ENCODE measurements at regions not wholly inside any gene's neighbourhood (a gene's known extent, or its start where the extent isn't known, plus 50 kb on each side); places are given as distances from the start of the nearest gene placed in this dataset.
"Not testable (repeated sequence)": the region's sequence is repeated elsewhere in the genome, so short reads cannot be mapped to it uniquely, and the experiment has no call there.

- no peak for DNase-seq
- intact Hi-C loops (cut with DNase I; ENCODE audit: low total_unique reads), result no loop called here
- Histone ChIP-seq H3K9me3 (no peaks in the 10 kb centered on the region), H3K4me1 (no peaks in the 10 kb centered on the region), H3K27ac (no peak overlapping the region), H3K4me3 (no peak overlapping the region), H3K36me3 (no peaks in the 10 kb centered on the region), H3K27me3 (no peaks in the 10 kb centered on the region)
- no peak for TF ChIP-seq CTCF (IDR thresholded peaks at IDR 0.05)
Observed at GRCh38 chr6:22157233-22157632, 139.6 kb downstream of the PRL start.

GRCh38 chr6:22164236-22164635, 132.6 kb downstream of the PRL start:
- Histone ChIP-seq H3K9me3 (no peaks in the 10 kb centered on the region), H3K4me1 (no peaks in the 10 kb centered on the region), H3K27me3 (no peaks in the 10 kb centered on the region), H3K27ac (no peak overlapping the region), H3K36me3 (no peaks in the 10 kb centered on the region), H3K4me3 (no peak overlapping the region)
- intact Hi-C loops (cut with DNase I; ENCODE audit: low total_unique reads), result no loop called here
- no peak for TF ChIP-seq CTCF (IDR thresholded peaks at IDR 0.05)
- DNase-seq, result no peak

- H3K36me3 ChIP-seq; intact Hi-C loops (cut with DNase I; ENCODE audit: low total_unique reads); H3K4me3 ChIP-seq; H3K27me3 ChIP-seq; DNase-seq; H3K27ac ChIP-seq; H3K4me1 ChIP-seq: not testable (repeated sequence)
- H3K9me3 ChIP-seq, result peaks cover 0 to 16% (median 10%) of the 10 kb centered on the region in 3 donors
Observed at GRCh38 chr6:22171006-22171405, 125.8 kb downstream of the PRL start.

- H3K4me3 ChIP-seq; H3K27me3 ChIP-seq; DNase-seq; H3K4me1 ChIP-seq; H3K36me3 ChIP-seq; H3K27ac ChIP-seq; intact Hi-C loops (cut with DNase I; ENCODE audit: low total_unique reads): not testable (repeated sequence)
- H3K9me3 ChIP-seq, result peaks cover 0 to 16% (median 10%) of the 10 kb centered on the region in 3 donors
Observed at GRCh38 chr6:22171885-22172284, 125.0 kb downstream of the PRL start.

- TF ChIP-seq CTCF (IDR thresholded peaks at IDR 0.05), result no peak
- H3K9me3 ChIP-seq, result peaks cover 0 to 16% (median 10%) of the 10 kb centered on the region in 3 donors
- H3K27ac ChIP-seq, result no peak overlapping the region
- peaks cover 0 to 3% (median 0%) of the 10 kb centered on the region in 3 donors for H3K36me3 ChIP-seq
- no peak for DNase-seq
- intact Hi-C loops (cut with DNase I; ENCODE audit: low total_unique reads), result no loop called here
- H3K4me3 ChIP-seq, result no peak overlapping the region
- H3K27me3 ChIP-seq, result no peaks in the 10 kb centered on the region
- no peaks in the 10 kb centered on the region for H3K4me1 ChIP-seq
Observed at GRCh38 chr6:22173311-22173710, 123.5 kb downstream of the PRL start.

GRCh38 chr6:22180250-22180649, 116.6 kb downstream of the PRL start:
- H3K4me3 ChIP-seq; H3K4me1 ChIP-seq; H3K27ac ChIP-seq; H3K36me3 ChIP-seq; intact Hi-C loops (cut with DNase I; ENCODE audit: low total_unique reads); H3K9me3 ChIP-seq; DNase-seq; H3K27me3 ChIP-seq: not testable (repeated sequence)

- Histone ChIP-seq H3K27ac (no peak overlapping the region), H3K9me3 (peaks cover 0 to 6% (median 6%) of the 10 kb centered on the region in 3 donors), H3K36me3 (no peaks in the 10 kb centered on the region), H3K27me3 (no peaks in the 10 kb centered on the region), H3K4me3 (no peak overlapping the region), H3K4me1 (no peaks in the 10 kb centered on the region)
- TF ChIP-seq CTCF (IDR thresholded peaks at IDR 0.05), result no peak
- DNase-seq, result no peak
- intact Hi-C loops (cut with DNase I; ENCODE audit: low total_unique reads), result no loop called here
Observed at GRCh38 chr6:22184371-22184770, 112.5 kb downstream of the PRL start.
